Hypothalamus (tissue), 51 donors: ENCODE measurements at regions not wholly inside any gene's neighbourhood (a gene's known extent, or its start where the extent isn't known, plus 50 kb on each side); places are given as distances from the start of the nearest gene placed in this dataset.

Source experiments
- DNase-seq, 51 donors: peaks; one replicate each; lab custom pipeline; 2025; lab: John Stamatoyannopoulos, UW

- DNase-seq, result no peak
Observed at GRCh38 chr4:127211650-127212560, 420.9 kb upstream of the INTU start.

GRCh38 chr4:127212701-127213100 is 420.1 kb upstream of the INTU start:
- DNase-seq, result no peak

- no peak for DNase-seq
Observed at GRCh38 chr4:127214016-127214415, 418.7 kb upstream of the INTU start.

- DNase-seq, result no peak
Observed at GRCh38 chr4:127214931-127215330, 417.8 kb upstream of the INTU start.

GRCh38 chr4:127217586-127218229 is 415.0 kb upstream of the INTU start:
- no peak for DNase-seq

- DNase-seq, result no peak
Observed at GRCh38 chr4:127219232-127219631, 413.5 kb upstream of the INTU start.

GRCh38 chr4:127224556-127224955 is 408.2 kb upstream of the INTU start:
- no peak for DNase-seq

- no peak for DNase-seq
Observed at GRCh38 chr4:127229855-127230608, 402.7 kb upstream of the INTU start.

GRCh38 chr4:127236889-127237288 is 395.9 kb upstream of the INTU start:
- no peak for DNase-seq

GRCh38 chr4:127237581-127237980 is 395.2 kb upstream of the INTU start:
- no peak for DNase-seq

- DNase-seq, result no peak
Observed at GRCh38 chr4:127238956-127239475, 393.7 kb upstream of the INTU start.

- no peak for DNase-seq
Observed at GRCh38 chr4:127239902-127240763, 392.6 kb upstream of the INTU start.

- no peak for DNase-seq
Observed at GRCh38 chr4:127240764-127241105, 392.0 kb upstream of the INTU start.

GRCh38 chr4:127244515-127244914 is 388.2 kb upstream of the INTU start:
- no peak for DNase-seq

- DNase-seq, result no peak
Observed at GRCh38 chr4:127246963-127247952, 385.5 kb upstream of the INTU start.

GRCh38 chr4:127249066-127249766 is 383.5 kb upstream of the INTU start:
- no peak for DNase-seq

GRCh38 chr4:127249767-127250108 is 383.0 kb upstream of the INTU start:
- DNase-seq, result no peak

- DNase-seq, result no peak
Observed at GRCh38 chr4:127250577-127250976, 382.2 kb upstream of the INTU start.

- DNase-seq, result no peak
Observed at GRCh38 chr4:127251423-127251822, 381.3 kb upstream of the INTU start.
